Right cardiac atrium (tissue), 5 donors: ENCODE measurements at regions not wholly inside any gene's neighbourhood (a gene's known extent, or its start where the extent isn't known, plus 50 kb on each side); places are given as distances from the start of the nearest gene placed in this dataset.
"Not testable (repeated sequence)": the region's sequence is repeated elsewhere in the genome, so short reads cannot be mapped to it uniquely, and the experiment has no call there.

Experiments
- ATAC-seq, 2 donors: fragments of 200-7000 bp; cut with Tn5 transposase; one replicate each; pipeline versions ENCODE4 v1.8.0 to v1.9.1; 2020; ENCODE audit warnings: moderate library complexity in 2 of 2, mild to moderate bottlenecking in 1 of 2
- DNase-seq, 3 donors: peaks; one replicate each; pipeline ENCODE4 v3.0.0-alpha.2; 2020
- H3K27ac ChIP-seq: one replicate; pipeline ENCODE4 v1.5.1; 2013; ENCODE audit warnings: mild to moderate bottlenecking, low read length, control low read depth, moderate library complexity
- H3K27me3 ChIP-seq: one replicate; pipeline ENCODE4 v1.6.1; 2013; ENCODE audit not compliant: control insufficient read depth, insufficient read depth
- H3K4me1 ChIP-seq: one replicate; pipeline ENCODE4 v1.6.1; 2013; ENCODE audit warnings: low read length; ENCODE audit not compliant: control insufficient read depth, insufficient read depth
- H3K4me3 ChIP-seq: one replicate; pipeline ENCODE4 v1.5.1; 2013; ENCODE audit warnings: low read length, control low read depth
- H3K9me3 ChIP-seq: one replicate; pipeline ENCODE4 v1.6.1; 2013; ENCODE audit warnings: low read length; ENCODE audit not compliant: control insufficient read depth
- WGBS: extraction: QIAGEN DNeasy Blood & Tissue Kit; methylation state at CpG from one replicate; pipeline ENCODE4 v1.1.7; 2013; 5-methylcytosine and 5-hydroxymethylcytosine counted together
- intact Hi-C, 4 donors: fragments of 100-400 bp; cut with DNase I; formaldehyde crosslinking; loops; one replicate each; pipeline versions ENCODE4 v1.11.0 to v1.14.0; 2022 to 2023
- donor health status: healthy with polysubstance abuse.
- donor health status: DM: no; HTN: yes; CAD: no.
- donor health status: DM: no; HTN: no; CAD: no.
- donor health status: DM: no; HTN: yes; CAD: no; lungs with severe emphysema.
- donor health status: DM: yes; HTN: yes; CAD: no.

- no peaks in the 10 kb centered on the region for H3K9me3 ChIP-seq
- H3K27me3 ChIP-seq: no peaks in the 10 kb centered on the region
- H3K4me1 ChIP-seq: no peaks in the 10 kb centered on the region
- DNase-seq (no peak), ATAC-seq (no peak)
- 62% methylated on average over 1 of the region's 1 CpG for WGBS
- no peak overlapping the region for H3K4me3 ChIP-seq
- intact Hi-C loops: loop anchor here in 3 of 4 donors (5.0 to 10.0 kb wide), 4 partner anchors 294 to 364 kb away; partner anchors contain the start of gene VWC2 (in 1 of the 3)
- H3K27ac ChIP-seq: no peak overlapping the region
Observed at GRCh38 chr7:49481075-49481474, 292.4 kb upstream of the VWC2 start.

GRCh38 chr7:49483142-49483541 lies 290.3 kb upstream of the VWC2 start:
- intact Hi-C loops: loop anchor here in 3 of 4 donors (5.0 to 10.0 kb wide), 4 partner anchors 292 to 362 kb away; partner anchors contain the start of gene VWC2 (in 1 of the 3)
- no peaks in the 10 kb centered on the region for H3K9me3 ChIP-seq
- ATAC-seq: peak; percentile 47 to 66
- no peak overlapping the region for H3K4me3 ChIP-seq
- peak in 1 of 3 donors; percentile 33 for DNase-seq
- H3K27ac ChIP-seq: no peak overlapping the region
- no peaks in the 10 kb centered on the region for H3K27me3 ChIP-seq
- no peaks in the 10 kb centered on the region for H3K4me1 ChIP-seq
- 46% methylated on average over 2 of the region's 2 CpGs for WGBS

GRCh38 chr7:49486974-49487829 lies 286.2 kb upstream of the VWC2 start:
- H3K4me1 ChIP-seq: no peaks in the 10 kb centered on the region
- no peaks in the 10 kb centered on the region for H3K9me3 ChIP-seq
- H3K27me3 ChIP-seq: no peaks in the 10 kb centered on the region
- WGBS: 26% methylated on average over 5 of the region's 5 CpGs
- intact Hi-C loops: loop anchor here in 3 of 4 donors (10.0 kb wide), 3 partner anchors 288 to 358 kb away; partner anchors contain the start of gene VWC2 (in 1 of the 3)
- no peak for ATAC-seq
- H3K27ac ChIP-seq: no peak overlapping the region
- no peak for DNase-seq
- H3K4me3 ChIP-seq: no peak overlapping the region

GRCh38 chr7:49487830-49488140 lies 285.7 kb upstream of the VWC2 start:
- H3K4me3 ChIP-seq: no peak overlapping the region
- no peaks in the 10 kb centered on the region for H3K4me1 ChIP-seq
- no peaks in the 10 kb centered on the region for H3K27me3 ChIP-seq
- ATAC-seq (no peak), DNase-seq (no peak)
- WGBS: 65% methylated on average over 3 of the region's 3 CpGs
- H3K9me3 ChIP-seq: no peaks in the 10 kb centered on the region
- intact Hi-C loops: loop anchor here in 3 of 4 donors (10.0 kb wide), 3 partner anchors 287 to 357 kb away; partner anchors contain the start of gene VWC2 (in 1 of the 3)
- no peak overlapping the region for H3K27ac ChIP-seq

GRCh38 chr7:49488573-49488972 lies 284.9 kb upstream of the VWC2 start:
- intact Hi-C loops: loop anchor here in 3 of 4 donors (10.0 kb wide), 3 partner anchors 286 to 356 kb away; partner anchors contain the start of gene VWC2 (in 1 of the 3)
- H3K27ac ChIP-seq: no peak overlapping the region

GRCh38 chr7:49497471-49497870 lies 276.0 kb upstream of the VWC2 start:
- ATAC-seq: no peak
- WGBS: 84% methylated on average over 6 of the region's 6 CpGs

More at GRCh38 chr7:49488573-49488972, 284.9 kb upstream of the VWC2 start:
- H3K4me1 ChIP-seq: no peaks in the 10 kb centered on the region
- WGBS: 47% methylated on average over 1 of the region's 1 CpG
- H3K9me3 ChIP-seq: no peaks in the 10 kb centered on the region
- DNase-seq: no peak
- no peak overlapping the region for H3K4me3 ChIP-seq
- H3K27me3 ChIP-seq: no peaks in the 10 kb centered on the region
- ATAC-seq: no peak

GRCh38 chr7:49500741-49501140 lies 272.7 kb upstream of the VWC2 start:
- WGBS: 85% methylated on average over 2 of the region's 2 CpGs
- Histone ChIP-seq H3K4me3 (no peak overlapping the region), H3K27ac (no peak overlapping the region), H3K4me1 (no peaks in the 10 kb centered on the region), H3K9me3 (no peaks in the 10 kb centered on the region), H3K27me3 (no peaks in the 10 kb centered on the region)
- ATAC-seq (no peak), DNase-seq (no peak)
- intact Hi-C loops: no loop called here

More at GRCh38 chr7:49497471-49497870, 276.0 kb upstream of the VWC2 start:
- Histone ChIP-seq H3K9me3 (no peaks in the 10 kb centered on the region), H3K27me3 (no peaks in the 10 kb centered on the region), H3K4me1 (no peaks in the 10 kb centered on the region), H3K4me3 (no peak overlapping the region), H3K27ac (no peak overlapping the region)
- intact Hi-C loops: no loop called here
- DNase-seq: no peak

- H3K9me3 ChIP-seq, DNase-seq, ATAC-seq, H3K4me3 ChIP-seq, H3K4me1 ChIP-seq, H3K27me3 ChIP-seq, H3K27ac ChIP-seq, intact Hi-C loops: not testable (repeated sequence)
- 58% methylated on average over 2 of the region's 2 CpGs for WGBS
Observed at GRCh38 chr7:49507206-49507605, 266.2 kb upstream of the VWC2 start.

- intact Hi-C loops: no loop called here
- H3K4me3 ChIP-seq: no peak overlapping the region
- ATAC-seq (peak; percentile 53 to 67), DNase-seq (no peak)
- no peaks in the 10 kb centered on the region for H3K27me3 ChIP-seq
- no peaks in the 10 kb centered on the region for H3K4me1 ChIP-seq
- no peaks in the 10 kb centered on the region for H3K9me3 ChIP-seq
- WGBS: 20% methylated on average over 4 of the region's 4 CpGs
- no peak overlapping the region for H3K27ac ChIP-seq
Observed at GRCh38 chr7:49513911-49514310, 259.5 kb upstream of the VWC2 start.

- H3K9me3 ChIP-seq: no peaks in the 10 kb centered on the region
- intact Hi-C loops: no loop called here
- H3K4me1 ChIP-seq: no peaks in the 10 kb centered on the region
- ATAC-seq: no peak
- 29% methylated on average over 1 of the region's 1 CpG for WGBS
- no peak overlapping the region for H3K27ac ChIP-seq
- no peaks in the 10 kb centered on the region for H3K27me3 ChIP-seq
- DNase-seq: no peak
- H3K4me3 ChIP-seq: no peak overlapping the region
Observed at GRCh38 chr7:49520951-49521350, 252.5 kb upstream of the VWC2 start.

- no peak overlapping the region for H3K4me3 ChIP-seq
- H3K27ac ChIP-seq: no peak overlapping the region
- ATAC-seq (no peak), DNase-seq (no peak)
- 71% methylated on average over 2 of the region's 2 CpGs for WGBS
- intact Hi-C loops: no loop called here
- no peaks in the 10 kb centered on the region for H3K9me3 ChIP-seq
- no peaks in the 10 kb centered on the region for H3K4me1 ChIP-seq
- H3K27me3 ChIP-seq: no peaks in the 10 kb centered on the region
Observed at GRCh38 chr7:49522111-49522510, 251.3 kb upstream of the VWC2 start.
